ENCODE measurements at regions not wholly inside any gene's neighbourhood (a gene's known extent, or its start where the extent isn't known, plus 50 kb on each side); places are given as distances from the start of the nearest gene placed in this dataset.

- H4K20me1 ChIP-seq (ENCODE audit: control insufficient read depth, insufficient read depth, insufficient read length): no peaks in the 10 kb centered on the region
- H4K91ac ChIP-seq (ENCODE audit: insufficient read length, low read depth, low read length): no peak overlapping the region
- H2BK12ac ChIP-seq (ENCODE audit: insufficient read length, low read depth, low read length): no peak overlapping the region
- no peak overlapping the region for H3K27ac ChIP-seq (ENCODE audit: insufficient read length, low read depth, low read length)
- H2BK20ac ChIP-seq (ENCODE audit: low read depth, low read length, poor library complexity, severe bottlenecking): no peak overlapping the region
- H3K4me2 ChIP-seq (ENCODE audit: insufficient read depth, insufficient read length, low read length): no peak overlapping the region
- no peaks in the 10 kb centered on the region for H3K23me2 ChIP-seq (ENCODE audit: insufficient read length, low read depth, low read length, poor library complexity, severe bottlenecking)
- no peak for TF ChIP-seq CTCF (conservative IDR thresholded peaks at IDR 0.05)
- no peak overlapping the region for H3K14ac ChIP-seq (ENCODE audit: insufficient read depth, low read length)
- no peak overlapping the region for H3T11ph ChIP-seq (ENCODE audit: low read length)
- H3K79me1 ChIP-seq (ENCODE audit: insufficient read depth, low read depth, low read length, poor library complexity, severe bottlenecking): no peaks in the 10 kb centered on the region
- no peak overlapping the region for H3K23ac ChIP-seq (ENCODE audit: insufficient read length, low read depth, low read length)
- no peaks in the 10 kb centered on the region for H3K9me3 ChIP-seq (ENCODE audit: control insufficient read depth, low read depth, low read length)
- no peak for DNase-seq
- no peak overlapping the region for H2BK15ac ChIP-seq (ENCODE audit: low read depth, low read length)
- Mint-ChIP-seq H3K27ac (no peak overlapping the region), H3K4me3 (no peak overlapping the region), H3K9me3 (no peaks in the 10 kb centered on the region), H3K36me3 (ENCODE audit: insufficient read depth in 1 of 3, low read depth in 3 of 3) (no peaks in the 10 kb centered on the region; a peak in 1 of 7 replicates), H3K27me3 (ENCODE audit: low read depth) (no peaks in the 10 kb centered on the region; the same call in 1 of the 2 replicates), H3K4me1 (peaks cover 4 to 6% of the 10 kb centered on the region in 2 experiments; a peak in 3 of 4 replicates)
- no peak overlapping the region for H2BK5ac ChIP-seq (ENCODE audit: insufficient read length, low read length)
- no peak overlapping the region for H3K4ac ChIP-seq (ENCODE audit: low read depth, low read length)
- H3K79me2 ChIP-seq (ENCODE audit: insufficient read depth, low read length): no peaks in the 10 kb centered on the region
- H2BK120ac ChIP-seq (ENCODE audit: low read depth, low read length, poor library complexity, severe bottlenecking): no peak overlapping the region
- H2AFZ ChIP-seq (ENCODE audit: low read length): no peak overlapping the region
- WGBS (ENCODE audit: extremely low coverage, insufficient read length, low lambda C conversion rate): no CpG with 5 or more reads among the region's 4 CpGs
- H2AK5ac ChIP-seq (ENCODE audit: insufficient read length, low read length): no peak overlapping the region
- no peak overlapping the region for H3K9ac ChIP-seq (ENCODE audit: extremely low read depth, insufficient read length, low read length)
- H4K5ac ChIP-seq (ENCODE audit: insufficient read length, low read depth, low read length): no peak overlapping the region
- H4K8ac ChIP-seq (replicated peaks; ENCODE audit: insufficient read length, low read depth, low read length): no peak overlapping the region
- H3K27me3 ChIP-seq (ENCODE audit: insufficient read depth, low read length): no peaks in the 10 kb centered on the region
- no peak overlapping the region for H3K18ac ChIP-seq (ENCODE audit: insufficient read length, low read depth, low read length)
- no peak overlapping the region for H3K56ac ChIP-seq (ENCODE audit: insufficient read length, low read depth, low read length)
- no peaks in the 10 kb centered on the region for H3K4me1 ChIP-seq (ENCODE audit: insufficient read depth, low read length)
These were observed 141.0 kb downstream of the CMPK2 start for GRCh38 chr2:6724605-6725140.

Measured in H9 (cell line).